ENCODE measurements at regions not wholly inside any gene's neighbourhood (a gene's known extent, or its start where the extent isn't known, plus 50 kb on each side); places are given as distances from the start of the nearest gene placed in this dataset.
"Not testable (repeated sequence)": the region's sequence is repeated elsewhere in the genome, so short reads cannot be mapped to it uniquely, and the experiment has no call there.

- H3K27ac ChIP-seq: no peak overlapping the region
- TF ChIP-seq CTCF (conservative IDR thresholded peaks at IDR 0.05; ENCODE audit: low read depth, low read length): no peak
- H4K20me1 ChIP-seq (ENCODE audit: insufficient read depth): no peaks in the 10 kb centered on the region
- H3K4me1 ChIP-seq (ENCODE audit: low read depth, poor library complexity, severe bottlenecking): no peaks in the 10 kb centered on the region
- H3K79me2 ChIP-seq (ENCODE audit: insufficient read depth, low read depth): no peaks in the 10 kb centered on the region
- no peak overlapping the region for H3K9ac ChIP-seq
- H3K36me3 ChIP-seq (ENCODE audit: insufficient read depth): no peaks in the 10 kb centered on the region
- no peaks in the 10 kb centered on the region for H3K27me3 ChIP-seq (ENCODE audit: insufficient read depth, low read depth)
- H3K4me3 ChIP-seq (IDR thresholded peaks at IDR 0.05; ENCODE audit: insufficient read depth, low read depth, low read length): no peak overlapping the region
- no peak overlapping the region for H2AFZ ChIP-seq (ENCODE audit: low read depth)
- H3K4me2 ChIP-seq: no peak overlapping the region
Observed at GRCh38 chr5:42870882-42871418, 59.3 kb upstream of the SELENOP start.

GRCh38 chr5:42868417-42868816, 56.7 kb upstream of the SELENOP start:
- not testable (repeated sequence) for H3K4me3 ChIP-seq (IDR thresholded peaks at IDR 0.05; ENCODE audit: insufficient read depth, low read depth, low read length); H4K20me1 ChIP-seq (ENCODE audit: insufficient read depth); H3K9ac ChIP-seq; H3K27ac ChIP-seq; H3K4me2 ChIP-seq; H3K4me1 ChIP-seq (ENCODE audit: low read depth, poor library complexity, severe bottlenecking); H3K79me2 ChIP-seq (ENCODE audit: insufficient read depth, low read depth); H3K36me3 ChIP-seq (ENCODE audit: insufficient read depth); H2AFZ ChIP-seq (ENCODE audit: low read depth); H3K27me3 ChIP-seq (ENCODE audit: insufficient read depth, low read depth)

GRCh38 chr5:42864749-42865148, 53.1 kb upstream of the SELENOP start:
- not testable (repeated sequence) for H3K79me2 ChIP-seq (ENCODE audit: insufficient read depth, low read depth); H3K4me3 ChIP-seq (IDR thresholded peaks at IDR 0.05; ENCODE audit: insufficient read depth, low read depth, low read length); H2AFZ ChIP-seq (ENCODE audit: low read depth); H3K9ac ChIP-seq; H4K20me1 ChIP-seq (ENCODE audit: insufficient read depth); H3K4me1 ChIP-seq (ENCODE audit: low read depth, poor library complexity, severe bottlenecking); H3K27me3 ChIP-seq (ENCODE audit: insufficient read depth, low read depth); H3K36me3 ChIP-seq (ENCODE audit: insufficient read depth); H3K27ac ChIP-seq; H3K4me2 ChIP-seq
